ENCODE measurements at regions not wholly inside any gene's neighbourhood (a gene's known extent, or its start where the extent isn't known, plus 50 kb on each side); places are given as distances from the start of the nearest gene placed in this dataset.

- no peak for DNase-seq (ENCODE audit: low read depth)
These were observed 115.5 kb downstream of the TWIST2 start for GRCh38 chr2:238963161-238963970.

- DNase-seq (ENCODE audit: low read depth) = no peak
These were observed 116.1 kb downstream of the TWIST2 start for GRCh38 chr2:238963971-238964328.

- DNase-seq (ENCODE audit: low read depth) = no peak
These were observed 116.7 kb downstream of the TWIST2 start for GRCh38 chr2:238964544-238965067.

- no peak for DNase-seq (ENCODE audit: low read depth)
These were observed 117.6 kb downstream of the TWIST2 start for GRCh38 chr2:238965371-238966071.

GRCh38 chr2:238966072-238966937, 118.4 kb downstream of the TWIST2 start:
- DNase-seq (ENCODE audit: low read depth) = no peak

- DNase-seq (ENCODE audit: low read depth) = no peak
These were observed 119.4 kb downstream of the TWIST2 start for GRCh38 chr2:238967031-238967977.

- DNase-seq (ENCODE audit: low read depth) = no peak
These were observed 120.1 kb downstream of the TWIST2 start for GRCh38 chr2:238967978-238968360.

GRCh38 chr2:238968616-238969384, 120.9 kb downstream of the TWIST2 start:
- no peak for DNase-seq (ENCODE audit: low read depth)

- no peak for DNase-seq (ENCODE audit: low read depth)
These were observed 122.0 kb downstream of the TWIST2 start for GRCh38 chr2:238969857-238970256.

- DNase-seq (ENCODE audit: low read depth) = peak; percentile 39
These were observed 122.7 kb downstream of the TWIST2 start for GRCh38 chr2:238970553-238971081.

- no peak for DNase-seq (ENCODE audit: low read depth)
These were observed 123.6 kb downstream of the TWIST2 start for GRCh38 chr2:238971318-238972145.

GRCh38 chr2:238972146-238972445, 124.2 kb downstream of the TWIST2 start:
- DNase-seq (ENCODE audit: low read depth) = no peak

GRCh38 chr2:238973038-238973739, 125.3 kb downstream of the TWIST2 start:
- DNase-seq (ENCODE audit: low read depth) = no peak

GRCh38 chr2:238974081-238974480, 126.2 kb downstream of the TWIST2 start:
- DNase-seq (ENCODE audit: low read depth) = no peak

- no peak for DNase-seq (ENCODE audit: low read depth)
These were observed 126.7 kb downstream of the TWIST2 start for GRCh38 chr2:238974501-238975166.

- no peak for DNase-seq (ENCODE audit: low read depth)
These were observed 127.5 kb downstream of the TWIST2 start for GRCh38 chr2:238975408-238975807.

GRCh38 chr2:238978497-238978896, 130.6 kb downstream of the TWIST2 start:
- DNase-seq (ENCODE audit: low read depth) = no peak

GRCh38 chr2:238979636-238980035, 131.8 kb downstream of the TWIST2 start:
- no peak for DNase-seq (ENCODE audit: low read depth)

Measured in activated T-cell treated with anti-CD3 and anti-CD28 coated beads for 48 hours (primary cell).